Dedifferentiated amniotic fluid mesenchymal stem cell (primary cell): ENCODE measurements at regions not wholly inside any gene's neighbourhood (a gene's known extent, or its start where the extent isn't known, plus 50 kb on each side); places are given as distances from the start of the nearest gene placed in this dataset.
"Not testable (repeated sequence)": the region's sequence is repeated elsewhere in the genome, so short reads cannot be mapped to it uniquely, and the experiment has no call there.

Experiments used
- DNase-seq: peaks from one replicate; pipeline ENCODE4 v3.0.0-alpha.2; 2016; ENCODE audit errors: extremely low spot score

GRCh38 chr4:66297703-66298102, 627.4 kb upstream of the EPHA5 start:
- DNase-seq, result no peak

GRCh38 chr4:66294638-66295037, 624.3 kb upstream of the EPHA5 start:
- DNase-seq, result no peak

- no peak for DNase-seq
These were observed 614.7 kb upstream of the EPHA5 start for GRCh38 chr4:66284991-66285451.

GRCh38 chr4:66279084-66279483, 608.8 kb upstream of the EPHA5 start:
- DNase-seq, result no peak

- DNase-seq, result peak; percentile 52
These were observed 605.2 kb upstream of the EPHA5 start for GRCh38 chr4:66275411-66276038.

DNA sequence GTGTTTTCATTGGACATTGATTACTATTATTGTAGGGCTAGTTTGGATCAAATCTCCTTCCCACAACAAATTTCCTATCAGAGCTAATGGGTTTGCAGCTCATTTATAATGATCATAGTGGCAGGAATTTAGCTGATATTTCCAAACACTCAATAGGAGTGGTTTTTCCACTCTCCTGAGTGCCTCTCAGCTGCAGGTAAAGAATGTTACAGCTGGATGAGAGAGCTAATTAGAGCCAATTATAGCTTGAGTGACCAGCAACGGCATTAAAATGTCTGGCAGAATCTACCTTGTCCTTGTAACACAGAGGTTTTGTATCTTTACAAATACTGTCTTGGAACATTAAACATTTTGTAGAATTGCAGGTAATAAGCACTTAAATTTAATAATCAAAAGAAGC, 602.8 kb upstream of the EPHA5 start:
- no peak for DNase-seq

DNA sequence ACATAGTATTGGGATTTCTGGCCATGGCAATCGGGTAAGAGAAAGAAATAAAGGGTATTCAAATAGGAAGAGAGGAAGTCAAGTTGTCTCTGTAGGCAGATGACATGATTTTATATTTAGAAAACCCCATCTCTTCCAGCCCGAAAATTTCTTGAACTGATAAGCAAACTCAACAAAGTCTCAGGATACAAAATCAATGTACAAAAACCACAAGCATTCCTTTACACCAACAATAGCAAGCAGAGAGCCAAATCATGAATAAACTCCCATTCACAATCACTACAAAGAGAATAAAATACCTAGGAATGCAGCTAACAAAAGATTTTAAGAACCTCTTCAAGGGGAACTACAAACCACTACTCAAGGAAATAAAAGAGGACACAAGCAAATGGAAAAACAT, 600.1 kb upstream of the EPHA5 start:
- not testable (repeated sequence) for DNase-seq

- DNase-seq, result not testable (repeated sequence)
These were observed 596.3 kb upstream of the EPHA5 start for GRCh38 chr4:66266554-66266953.

- DNase-seq, result no peak
These were observed 595.7 kb upstream of the EPHA5 start for GRCh38 chr4:66266035-66266434.

DNA sequence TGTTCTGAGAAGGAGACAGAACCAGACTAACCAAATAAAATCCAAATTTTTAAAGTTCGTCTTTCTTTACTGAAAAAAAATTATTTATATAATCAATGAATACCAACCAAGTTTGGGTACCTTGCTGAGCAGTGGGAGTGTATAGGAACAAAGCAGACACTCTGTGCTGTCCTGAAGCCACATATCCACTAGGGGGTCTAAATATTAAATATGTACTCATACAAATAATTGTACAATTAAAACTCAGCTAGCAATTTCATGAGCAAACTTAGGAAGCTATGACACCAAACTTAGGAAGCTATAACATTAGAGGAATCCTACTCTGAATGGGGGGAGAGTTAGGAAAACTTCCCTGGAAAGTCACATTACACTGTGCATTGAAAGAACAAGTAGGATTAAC, 582.0 kb upstream of the EPHA5 start:
- DNase-seq, result no peak

GRCh38 chr4:66246643-66247042, 576.4 kb upstream of the EPHA5 start:
- DNase-seq, result no peak

DNA sequence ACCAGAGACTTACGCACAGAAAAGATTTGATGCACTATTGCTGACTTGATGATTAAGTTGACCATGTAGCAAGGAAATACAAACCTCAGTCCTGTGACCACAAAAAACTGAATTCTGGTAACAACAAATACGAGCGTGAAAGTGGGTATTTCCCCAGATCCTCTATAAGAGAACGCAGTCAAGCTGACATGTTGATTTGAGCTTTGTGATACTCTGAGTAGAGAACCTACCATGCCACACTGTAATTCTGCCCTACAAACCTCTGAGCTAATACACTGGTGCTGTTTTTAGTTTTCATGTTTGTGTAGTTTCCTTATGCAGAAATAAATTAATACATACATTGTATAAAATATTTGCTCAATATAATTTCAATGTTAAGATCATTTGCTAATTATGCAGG, 565.6 kb upstream of the EPHA5 start:
- DNase-seq, result no peak

- no peak for DNase-seq
These were observed 559.6 kb upstream of the EPHA5 start for GRCh38 chr4:66229885-66230284.

GRCh38 chr4:66225539-66225938, 555.2 kb upstream of the EPHA5 start:
- no peak for DNase-seq

GRCh38 chr4:66223068-66223703, 552.9 kb upstream of the EPHA5 start:
- DNase-seq, result no peak

DNA sequence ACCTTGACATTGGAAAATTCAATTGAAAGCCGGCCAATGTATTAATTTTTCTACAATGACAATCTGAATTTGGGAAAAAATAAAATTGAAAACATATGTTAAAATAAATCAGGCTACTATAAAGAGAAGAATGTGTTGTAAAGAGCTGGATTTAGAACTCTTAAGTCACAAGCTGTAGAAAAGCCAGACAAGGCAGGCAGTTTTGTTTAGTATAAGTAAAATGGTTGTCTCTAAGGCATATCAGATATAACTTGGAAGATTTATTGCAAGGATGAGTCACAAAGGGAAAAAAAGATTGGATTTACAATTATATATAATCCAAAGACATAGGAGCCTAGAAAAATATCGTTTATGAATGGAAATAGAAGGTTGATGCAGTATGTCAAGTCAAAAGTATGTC, 549.1 kb upstream of the EPHA5 start:
- DNase-seq, result no peak

GRCh38 chr4:66216252-66216651, 546.0 kb upstream of the EPHA5 start:
- no peak for DNase-seq

- DNase-seq, result no peak
These were observed 542.2 kb upstream of the EPHA5 start for GRCh38 chr4:66212489-66212888.

- no peak for DNase-seq
These were observed 534.4 kb upstream of the EPHA5 start for GRCh38 chr4:66204534-66205247.

- DNase-seq, result no peak
These were observed 532.6 kb upstream of the EPHA5 start for GRCh38 chr4:66202870-66203269.

DNA sequence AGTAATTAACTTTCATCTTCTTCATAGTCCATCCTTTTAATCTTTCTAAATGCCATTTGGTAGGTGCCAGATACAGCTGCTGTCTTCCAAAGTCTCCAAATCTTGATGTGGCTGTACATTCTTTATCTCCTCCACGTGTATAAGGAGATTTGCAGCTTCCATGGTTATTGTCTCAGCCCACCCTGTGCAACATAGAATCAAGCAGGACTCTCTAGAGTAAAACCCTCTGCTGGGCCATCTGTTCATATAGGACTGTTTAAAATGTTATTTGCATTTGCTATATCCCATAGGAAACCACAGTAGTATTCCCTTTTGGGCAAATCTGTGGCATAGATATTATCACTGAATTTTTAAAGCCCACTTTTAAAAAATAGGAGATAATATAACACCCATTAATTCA, 527.2 kb upstream of the EPHA5 start:
- DNase-seq, result no peak

DNA sequence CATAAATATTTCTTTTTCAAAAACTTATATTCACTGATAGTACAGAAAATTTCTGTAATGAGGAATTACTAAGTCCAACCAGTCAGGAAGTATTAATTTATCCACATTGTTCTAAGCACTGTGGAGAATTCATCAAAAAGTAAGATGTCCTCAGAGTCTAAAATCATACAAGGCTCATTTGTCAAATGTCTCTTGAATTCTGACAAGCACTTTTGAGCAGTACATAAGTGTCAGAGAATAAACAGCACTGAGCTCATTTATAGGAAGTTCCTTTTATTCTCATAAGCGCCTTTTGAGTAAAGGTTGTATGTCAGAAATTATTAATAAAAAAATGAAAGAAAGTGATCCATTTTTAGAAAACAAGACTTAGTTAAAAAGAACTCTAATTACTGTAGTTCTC, 523.2 kb upstream of the EPHA5 start:
- no peak for DNase-seq

DNA sequence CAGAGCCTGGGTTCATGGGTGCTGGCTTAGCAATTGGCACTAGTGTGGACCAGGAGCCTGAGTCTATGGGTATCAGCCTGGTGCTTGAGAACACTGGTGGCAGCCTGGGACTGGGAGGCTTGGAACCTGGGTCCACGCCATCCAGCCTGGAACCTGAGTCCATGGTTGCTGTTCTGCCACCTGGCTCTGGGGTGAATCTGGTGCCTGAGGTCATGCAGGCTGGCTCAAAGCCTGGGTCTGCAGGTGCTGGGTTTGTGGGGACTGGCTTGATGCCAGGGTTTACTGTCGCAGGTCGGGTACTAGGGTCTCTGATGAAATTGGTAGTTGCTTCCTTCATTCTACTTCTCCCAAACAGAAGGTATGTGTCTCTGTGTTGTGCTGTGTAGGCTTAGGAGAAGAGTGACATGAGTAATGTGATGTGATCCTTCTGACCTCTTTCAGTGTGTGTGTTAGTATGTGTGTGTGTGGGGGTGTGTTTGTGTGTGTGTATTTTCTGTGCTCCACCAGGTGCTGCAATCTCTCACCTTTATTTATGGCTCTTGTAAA, 517.0 kb upstream of the EPHA5 start:
- no peak for DNase-seq
